Ascending aorta (tissue), 2 donors: ENCODE measurements at regions not wholly inside any gene's neighbourhood (a gene's known extent, or its start where the extent isn't known, plus 50 kb on each side); places are given as distances from the start of the nearest gene placed in this dataset.

Experiments used
- DNase-seq, 2 donors: peaks; one replicate each; pipeline ENCODE4 v3.0.0-alpha.2; 2019; ENCODE audit warnings: low spot score in 2 of 2
- H3K27ac ChIP-seq, 2 donors: fragments of 200-600 bp; sonication (generic); one replicate each; pipeline ENCODE4 v1.5.1; 2016 to 2017; ENCODE audit warnings: mild to moderate bottlenecking in 1 of 2
- H3K27me3 ChIP-seq: fragments of 200-600 bp; sonication (generic); one replicate; pipeline ENCODE4 v1.5.1; 2017
- H3K36me3 ChIP-seq, 2 donors: fragments of 200-600 bp; sonication (generic); one replicate each; pipeline ENCODE4 v1.5.1; 2016
- H3K4me1 ChIP-seq, 2 donors: fragments of 200-600 bp; sonication (generic); one replicate each; pipeline ENCODE4 v1.5.1; 2016 to 2017; ENCODE audit warnings: mild to moderate bottlenecking in 1 of 2
- H3K4me3 ChIP-seq, 2 donors: fragments of 200-600 bp; sonication (generic); one replicate each; pipeline ENCODE4 v1.5.1; 2016 to 2017; ENCODE audit warnings: mild to moderate bottlenecking in 1 of 2
- H3K9me3 ChIP-seq, 2 donors: fragments of 200-600 bp; sonication (generic); one replicate each; pipeline ENCODE4 v1.5.1; 2016
- intact Hi-C: fragments of 100-400 bp; cut with DNase I; formaldehyde crosslinking; loops from one replicate; pipeline ENCODE4 v1.15.1; 2023
- TF ChIP-seq, protein P1 (sequence below), 3 experiments: fragments of 200-600 bp in 2 of 3; fragments of 450-650 bp in 1 of 3; sonication (generic) in 2 of 3; IDR thresholded peaks; one replicate each; pipeline ENCODE4 v1.5.1; 2016 to 2019; ENCODE audit warnings: antibody characterized with exemption in 3 of 3, mild to moderate bottlenecking in 1 of 3, moderate library complexity in 1 of 3

DNA sequence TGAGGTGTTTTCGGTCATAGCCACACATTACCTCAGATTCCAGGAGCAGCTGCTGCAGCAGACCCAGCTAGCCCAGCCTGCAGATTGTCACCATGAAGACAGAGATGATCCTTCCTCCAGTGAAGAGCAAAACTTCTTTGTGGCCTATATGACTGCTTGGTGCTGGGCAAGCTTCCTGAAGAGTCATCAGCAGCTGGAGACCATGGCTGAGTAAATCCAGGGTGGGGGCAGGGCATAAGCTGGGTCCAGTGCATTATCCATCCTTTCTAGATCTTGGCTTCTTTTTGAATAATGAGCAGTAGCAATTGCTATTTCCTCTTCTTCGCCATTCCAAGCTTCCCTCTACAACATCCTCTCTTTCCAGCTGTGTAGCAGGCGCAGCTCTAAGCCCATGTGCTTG, 373.1 kb upstream of the DDHD1 start:
- H3K4me1 ChIP-seq = no peaks in the 10 kb centered on the region
- H3K9me3 ChIP-seq = no peaks in the 10 kb centered on the region
- no peaks in the 10 kb centered on the region for H3K36me3 ChIP-seq
- intact Hi-C loops = no loop called here
- TF ChIP-seq, protein P1, sequence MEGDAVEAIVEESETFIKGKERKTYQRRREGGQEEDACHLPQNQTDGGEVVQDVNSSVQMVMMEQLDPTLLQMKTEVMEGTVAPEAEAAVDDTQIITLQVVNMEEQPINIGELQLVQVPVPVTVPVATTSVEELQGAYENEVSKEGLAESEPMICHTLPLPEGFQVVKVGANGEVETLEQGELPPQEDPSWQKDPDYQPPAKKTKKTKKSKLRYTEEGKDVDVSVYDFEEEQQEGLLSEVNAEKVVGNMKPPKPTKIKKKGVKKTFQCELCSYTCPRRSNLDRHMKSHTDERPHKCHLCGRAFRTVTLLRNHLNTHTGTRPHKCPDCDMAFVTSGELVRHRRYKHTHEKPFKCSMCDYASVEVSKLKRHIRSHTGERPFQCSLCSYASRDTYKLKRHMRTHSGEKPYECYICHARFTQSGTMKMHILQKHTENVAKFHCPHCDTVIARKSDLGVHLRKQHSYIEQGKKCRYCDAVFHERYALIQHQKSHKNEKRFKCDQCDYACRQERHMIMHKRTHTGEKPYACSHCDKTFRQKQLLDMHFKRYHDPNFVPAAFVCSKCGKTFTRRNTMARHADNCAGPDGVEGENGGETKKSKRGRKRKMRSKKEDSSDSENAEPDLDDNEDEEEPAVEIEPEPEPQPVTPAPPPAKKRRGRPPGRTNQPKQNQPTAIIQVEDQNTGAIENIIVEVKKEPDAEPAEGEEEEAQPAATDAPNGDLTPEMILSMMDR (IDR thresholded peaks at IDR 0.05) = no peak
- DNase-seq = no peak
- H3K4me3 ChIP-seq = no peak overlapping the region
- no peaks in the 10 kb centered on the region for H3K27me3 ChIP-seq
- H3K27ac ChIP-seq = no peak overlapping the region

DNA sequence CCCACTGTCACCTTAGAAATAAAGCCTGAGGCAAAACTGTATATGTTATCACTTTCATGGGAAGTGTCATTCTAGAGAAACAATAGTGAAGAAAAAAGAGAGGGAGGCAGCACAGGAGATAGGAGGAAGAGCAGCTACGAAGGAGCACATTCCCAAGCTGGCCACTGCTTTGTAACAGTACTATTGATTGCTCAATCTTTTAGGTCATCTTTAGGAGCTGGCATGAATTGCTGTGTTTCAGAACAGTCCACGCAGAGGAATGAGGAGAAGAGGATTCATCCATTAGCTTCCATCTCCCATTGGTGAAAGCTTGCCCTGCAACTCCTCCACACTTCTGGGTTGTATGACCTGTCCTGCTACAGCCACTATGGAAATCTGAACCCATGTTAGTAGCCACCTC, 372.5 kb upstream of the DDHD1 start:
- H3K9me3 ChIP-seq = no peaks in the 10 kb centered on the region
- no peak overlapping the region for H3K4me3 ChIP-seq
- H3K27ac ChIP-seq = no peak overlapping the region
- H3K36me3 ChIP-seq = no peaks in the 10 kb centered on the region
- H3K4me1 ChIP-seq = no peaks in the 10 kb centered on the region
- no peaks in the 10 kb centered on the region for H3K27me3 ChIP-seq
- intact Hi-C loops = no loop called here
- DNase-seq = no peak
- TF ChIP-seq, protein P1 (IDR thresholded peaks at IDR 0.05) = no peak

DNA sequence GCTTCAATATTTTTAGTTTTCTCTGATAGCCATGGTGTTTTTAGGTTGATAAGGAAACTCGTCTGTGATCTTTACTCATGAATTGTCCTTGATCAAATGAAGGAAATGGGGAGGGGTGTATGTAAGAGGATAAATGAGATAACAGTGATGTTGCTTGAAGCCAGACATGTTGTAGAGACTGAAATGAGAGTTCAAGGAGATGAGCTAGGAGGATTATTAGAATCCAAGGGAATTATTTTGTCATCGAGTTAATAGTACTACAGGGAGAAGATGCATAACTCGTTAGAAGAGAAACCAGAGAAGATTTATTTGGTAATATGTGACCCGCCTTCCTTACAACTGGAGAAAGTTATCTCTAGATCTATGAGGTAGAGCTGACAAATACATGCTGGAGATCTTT, 371.3 kb upstream of the DDHD1 start:
- no peak for DNase-seq
- Histone ChIP-seq H3K36me3 (no peaks in the 10 kb centered on the region), H3K27ac (no peak overlapping the region), H3K4me3 (no peak overlapping the region), H3K9me3 (no peaks in the 10 kb centered on the region), H3K27me3 (no peaks in the 10 kb centered on the region), H3K4me1 (no peaks in the 10 kb centered on the region)
- TF ChIP-seq, protein P1 (IDR thresholded peaks at IDR 0.05) = no peak
- intact Hi-C loops = no loop called here

GRCh38 chr14:53523226-53523625, 370.1 kb upstream of the DDHD1 start:
- Histone ChIP-seq H3K4me1 (no peaks in the 10 kb centered on the region), H3K27ac (no peak overlapping the region), H3K9me3 (no peaks in the 10 kb centered on the region), H3K27me3 (no peaks in the 10 kb centered on the region), H3K4me3 (no peak overlapping the region), H3K36me3 (no peaks in the 10 kb centered on the region)
- TF ChIP-seq, protein P1 (IDR thresholded peaks at IDR 0.05) = no peak
- no peak for DNase-seq
- intact Hi-C loops = no loop called here

DNA sequence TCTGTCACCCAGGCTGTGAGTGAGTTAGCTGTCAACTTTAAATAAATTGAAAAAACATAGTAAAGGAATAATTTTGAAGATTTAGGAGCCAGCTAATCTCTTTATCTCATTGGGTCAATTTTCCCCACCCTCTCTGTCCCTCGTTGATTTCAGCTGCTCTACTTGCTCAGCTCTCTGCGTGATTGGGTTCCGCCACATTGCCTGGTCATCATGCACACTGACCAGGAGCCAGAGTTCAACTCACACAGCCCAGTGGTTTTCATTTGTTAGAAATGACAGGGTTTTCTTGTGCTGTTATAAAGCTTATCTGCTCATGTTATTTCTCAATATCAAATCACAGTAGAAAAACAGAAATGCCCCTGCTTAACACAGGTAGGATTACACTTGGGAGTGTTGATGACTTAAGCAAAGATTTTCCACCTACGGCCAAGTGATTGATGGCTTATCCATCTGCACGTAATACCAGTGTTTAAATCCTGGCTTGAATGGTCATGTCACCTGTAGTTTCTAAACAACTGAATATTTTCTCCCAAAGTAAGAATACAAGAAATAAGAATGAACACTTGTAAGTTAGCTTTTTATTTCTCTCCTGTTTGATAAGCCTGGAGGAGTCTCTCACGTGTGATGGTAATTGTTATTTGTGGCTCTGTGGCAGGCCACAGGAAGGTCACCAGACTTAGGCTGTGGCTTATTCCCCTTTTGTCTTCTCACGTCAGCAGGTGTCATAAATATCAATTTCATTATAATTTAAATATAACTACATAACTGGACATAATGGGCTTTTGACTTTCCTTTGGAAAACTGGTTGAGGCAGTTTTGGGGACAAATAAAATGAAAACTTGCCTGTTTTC, 367.2 kb upstream of the DDHD1 start:
- no peaks in the 10 kb centered on the region for H3K36me3 ChIP-seq
- H3K27ac ChIP-seq = no peak overlapping the region
- DNase-seq = no peak
- intact Hi-C loops = no loop called here
- no peaks in the 10 kb centered on the region for H3K4me1 ChIP-seq
- no peaks in the 10 kb centered on the region for H3K9me3 ChIP-seq
- no peak overlapping the region for H3K4me3 ChIP-seq
- no peaks in the 10 kb centered on the region for H3K27me3 ChIP-seq
- TF ChIP-seq, protein P1 (IDR thresholded peaks at IDR 0.05) = no peak
